K562 (cell line): ENCODE measurements at regions not wholly inside any gene's neighbourhood (a gene's known extent, or its start where the extent isn't known, plus 50 kb on each side); places are given as distances from the start of the nearest gene placed in this dataset.

Experiments
- ATAC-seq: fragments of 200-7000 bp; cut with Tn5 transposase; 3 replicates; pipeline ENCODE4 v1.9.1; 2020; ENCODE audit warnings: moderate library complexity
- BruUV-seq: library from RNA; stranded (reverse); fragments of 400-500 nt; replicated peaks from 2 replicates; lab custom pipeline; 2021; lab: Mats Ljungman, UMichigan
- CTCF ChIA-PET: fragments of 300-600 bp; formaldehyde crosslinking; extraction: SDS; loops from one replicate; lab custom pipeline; 2021; ENCODE audit warnings: low intra/inter-chr PET ratio; lab: Yijun Ruan, JAX
- POLR2A ChIA-PET: fragments of 300-600, 350-650 bp; sonication (Branson Sonifier 250); formaldehyde crosslinking; extraction: SDS; loops from one replicate; lab custom pipeline; 2021; ENCODE audit warnings: antibody characterized with exemption, inconsistent platforms; lab: Yijun Ruan, JAX
- DNase-seq, 4 experiments: peaks; one replicate each; pipeline versions ENCODE4 v3.0.0 to v3.0.0-alpha.2; 2011 to 2018; ENCODE audit warnings: low spot score in 3 of 4, mixed read lengths in 3 of 4; ENCODE audit errors: extremely low read depth in 1 of 4
- FAIRE-seq: peaks from 2 replicates; lab custom pipeline; 2011; peaks lifted over from hg19 to GRCh38; lab: Jason Lieb, UNC
- H2AFZ ChIP-seq: 2 replicates; pipeline ENCODE4 v1.6.0; 2011; ENCODE audit warnings: low read depth, low read length, control low read depth, inconsistent platforms
- H3K27ac ChIP-seq: fragments of 200-600 bp; 3 replicates; pipeline ENCODE4 v1.8.0; 2011; ENCODE audit warnings: low read depth, mild to moderate bottlenecking, control low read depth, inconsistent platforms, low read length, moderate library complexity, mixed read lengths; ENCODE audit errors: extremely low read depth
- H3K27me3 ChIP-seq, 2 experiments: fragments of 300-600 bp in 1 of 2; 2 replicates in 1 of 2; 3 replicates in 1 of 2; pipeline versions ENCODE4 v1.6.0 to v1.8.0; 2011; ENCODE audit warnings: inconsistent platforms in 2 of 2, low read length in 2 of 2, mild to moderate bottlenecking in 1 of 2, mixed read lengths in 1 of 2, moderate library complexity in 1 of 2; ENCODE audit not compliant: control insufficient read depth in 2 of 2, insufficient read depth in 2 of 2
- H3K36me3 ChIP-seq: fragments of 300-600 bp; 3 replicates; pipeline ENCODE4 v1.8.0; 2011; ENCODE audit warnings: mild to moderate bottlenecking, low read length, inconsistent platforms; ENCODE audit not compliant: control insufficient read depth, insufficient read depth
- H3K4me1 ChIP-seq, 2 experiments: fragments of 200-600 bp in 1 of 2; replicated peaks in 1 of 2; 2 replicates in 1 of 2; 3 replicates in 1 of 2; pipeline versions ENCODE4 v1.5.1 to v1.8.0; 2011; ENCODE audit warnings: inconsistent platforms in 2 of 2, low read length in 2 of 2, mild to moderate bottlenecking in 1 of 2, mixed read lengths in 1 of 2, moderate library complexity in 1 of 2; ENCODE audit not compliant: control insufficient read depth in 2 of 2, insufficient read depth in 2 of 2
- H3K4me2 ChIP-seq: 2 replicates; pipeline ENCODE4 v1.6.1; 2011; ENCODE audit warnings: low read length, control low read depth, inconsistent platforms, mixed read lengths; ENCODE audit not compliant: insufficient read depth
- H3K4me3 ChIP-seq: fragments of 200-600 bp; sonication (generic), shearing (Covaris generic); 2 replicates; pipeline ENCODE4 v1.5.1; 2016; ENCODE audit warnings: control low read depth, inconsistent platforms
- H3K79me2 ChIP-seq: fragments of 200-600 bp; 3 replicates; pipeline ENCODE4 v1.8.0; 2011; ENCODE audit warnings: low read length, inconsistent platforms; ENCODE audit not compliant: control insufficient read depth, insufficient read depth
- H3K9ac ChIP-seq, 2 experiments: 2 replicates each; pipeline versions ENCODE4 v1.6.0 to v1.6.1; 2011; ENCODE audit warnings: low read depth in 2 of 2, low read length in 2 of 2, control low read depth in 1 of 2, inconsistent platforms in 1 of 2, mild to moderate bottlenecking in 1 of 2, mixed read lengths in 1 of 2; ENCODE audit not compliant: insufficient read depth in 1 of 2
- H3K9me1 ChIP-seq: one replicate; pipeline ENCODE4 v1.6.0; 2011; ENCODE audit warnings: inconsistent platforms, mild to moderate bottlenecking, low read length, moderate library complexity; ENCODE audit not compliant: control insufficient read depth, insufficient read depth
- H3K9me3 ChIP-seq: replicated peaks from 2 replicates; pipeline ENCODE4 v1.5.1; 2011; ENCODE audit warnings: low read depth, low read length, inconsistent platforms; ENCODE audit not compliant: control insufficient read depth, insufficient read depth
- H4K20me1 ChIP-seq: replicated peaks from 2 replicates; pipeline ENCODE4 v1.6.1; 2011; ENCODE audit warnings: low read length, inconsistent platforms, mixed read lengths; ENCODE audit not compliant: control insufficient read depth, insufficient read depth
- BACH1 ChIP-seq: fragments of 200-800 bp; sonication (Bioruptor generic); IDR thresholded peaks from 2 replicates; pipeline ENCODE4 v1.6.1; 2016; ENCODE audit warnings: missing genetic modification characterization, missing compliant biosample characterization
- CEBPB ChIP-seq: fragments of 450-650 bp; IDR thresholded peaks from 2 replicates; pipeline ENCODE4 v1.6.1; 2016; ENCODE audit warnings: missing genetic modification characterization, missing compliant biosample characterization
- DMBX1 ChIP-seq: fragments of 250-450 bp; sonication (Bioruptor Pico); IDR thresholded peaks from 2 replicates; pipeline ENCODE4 v1.8.0; 2022; ENCODE audit warnings: inconsistent platforms, mild to moderate bottlenecking, moderate library complexity, borderline replicate concordance
- EP400 ChIP-seq: fragments of 450-650 bp; IDR thresholded peaks from 2 replicates; pipeline ENCODE4 v1.6.1; 2017; ENCODE audit warnings: antibody characterized with exemption, mild to moderate bottlenecking, moderate library complexity
- ERF ChIP-seq: fragments of 450-650 bp; formaldehyde crosslinking; IDR thresholded peaks from 2 replicates; pipeline ENCODE4 v1.4.0; 2020; ENCODE audit warnings: mild to moderate bottlenecking, mixed read lengths
- ETV1 ChIP-seq: fragments of 450-650 bp; conservative IDR thresholded peaks from 2 replicates; pipeline ENCODE4 v1.6.1; 2016; ENCODE audit warnings: missing genetic modification characterization, control low read depth, low read depth, missing compliant biosample characterization
- HMG20A ChIP-seq: fragments of 450-650 bp; formaldehyde crosslinking; conservative IDR thresholded peaks from 2 replicates; pipeline ENCODE4 v1.4.0; 2020; ENCODE audit warnings: mild to moderate bottlenecking, mixed read lengths
- MCM7 ChIP-seq, 2 experiments: fragments of 450-650 bp; IDR thresholded peaks; 2 replicates each; pipeline ENCODE4 v1.6.1; 2016 to 2018
- NELFE ChIP-seq: IDR thresholded peaks from 2 replicates; pipeline ENCODE4 v1.6.1; 2011; ENCODE audit warnings: mild to moderate bottlenecking; ENCODE audit not compliant: insufficient read depth, insufficient read length
- NFE2 ChIP-seq: IDR thresholded peaks from 2 replicates; pipeline ENCODE4 v1.6.1; 2014; ENCODE audit warnings: antibody characterized with exemption, low read depth
- RBM22 ChIP-seq: fragments of 200-400 bp; formaldehyde crosslinking; IDR thresholded peaks from 2 replicates; pipeline ENCODE4 v1.6.1; 2018; ENCODE audit warnings: low read length, low read depth; ENCODE audit not compliant: poor library complexity, severe bottlenecking
- RFX1 ChIP-seq: fragments of 450-650 bp; IDR thresholded peaks from 2 replicates; pipeline ENCODE4 v1.6.1; 2016; ENCODE audit warnings: mild to moderate bottlenecking, moderate library complexity
- SLC30A9 ChIP-seq: fragments of 250-450 bp; sonication (Bioruptor Pico); IDR thresholded peaks from 2 replicates; pipeline ENCODE4 v1.8.0; 2022; ENCODE audit warnings: mild to moderate bottlenecking, moderate library complexity
- STAT5A ChIP-seq: IDR thresholded peaks from 2 replicates; pipeline ENCODE4 v1.6.1; 2012; ENCODE audit warnings: low read length, inconsistent platforms, borderline replicate concordance
- ZEB2 ChIP-seq: fragments of 450-650 bp; IDR thresholded peaks from 2 replicates; pipeline ENCODE4 v1.6.1; 2016
- ZNF174 ChIP-seq: fragments of 250-450 bp; sonication (Bioruptor Pico); IDR thresholded peaks from 2 replicates; pipeline ENCODE4 v1.4.0; 2020; ENCODE audit warnings: mild to moderate bottlenecking
- WGBS: fragments of 100-300 bp; shearing (Covaris generic); methylation state at CpG from one replicate; pipeline ENCODE4 v1.1.6; 2016; ENCODE audit warnings: low coverage, mixed read lengths; ENCODE audit not compliant: insufficient coverage; ENCODE audit errors: missing lambda C conversion rate; 5-methylcytosine and 5-hydroxymethylcytosine counted together
- in situ Hi-C: fragments of 300-500 bp; cut with MboI; formaldehyde crosslinking; loops from 4 replicates; pipeline ENCODE4 v1.15.0; 2018; ENCODE audit warnings: inconsistent platforms, mixed read lengths
- intact Hi-C: fragments of 100-400 bp; cut with micrococcal nuclease; formaldehyde crosslinking; loops from 2 replicates; pipeline ENCODE4 v1.14.2; 2022
- TF ChIP-seq, protein P1 (sequence below): sonication (generic); formaldehyde crosslinking; IDR thresholded peaks from 2 replicates; pipeline ENCODE4 v1.8.0; 2023; ENCODE audit warnings: mild to moderate bottlenecking, missing genetic modification reagents
- TF ChIP-seq, protein P2 (sequence below): fragments of 250-450 bp; sonication (Bioruptor Pico); IDR thresholded peaks from 2 replicates; pipeline ENCODE4 v1.9.0; 2021; ENCODE audit warnings: mild to moderate bottlenecking

DNA sequence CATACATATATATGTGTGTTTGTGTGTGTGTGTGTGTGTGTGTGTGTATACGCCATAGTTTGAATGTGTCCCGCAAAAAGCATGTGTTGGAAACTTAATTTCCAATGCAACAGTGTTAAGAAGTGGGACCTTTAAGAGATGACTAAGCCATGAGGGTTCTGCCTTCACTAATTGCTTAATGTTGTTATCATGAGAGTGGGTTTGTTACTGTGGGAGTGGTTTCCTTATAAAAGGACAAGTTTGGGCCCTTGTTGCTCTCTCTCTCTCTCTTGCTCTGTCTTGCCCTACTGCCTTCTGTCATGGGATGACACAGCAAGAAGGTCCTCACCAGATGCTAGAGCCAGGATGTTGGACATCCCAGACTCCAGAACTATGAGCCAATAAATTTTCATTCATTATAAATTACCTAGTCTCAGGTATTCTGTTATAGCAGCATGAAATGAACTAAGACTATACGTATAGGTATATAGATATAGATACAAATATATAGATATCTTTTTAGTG lies 103.8 kb upstream of the ZC3H11B start:
- intact Hi-C loops (no loop called here), in situ Hi-C loops (no loop called here)
- H2AFZ ChIP-seq: no peak overlapping the region
- ChIA-PET POLR2A (no interaction called here), CTCF (no interaction called here)
- H3K9ac ChIP-seq: no peak overlapping the region
- FAIRE-seq: no peak
- no peak overlapping the region for H3K4me2 ChIP-seq
- WGBS: 20% methylated on average over 3 of the region's 3 CpGs
- H3K79me2 ChIP-seq: no peaks in the 10 kb centered on the region
- BruUV-seq: no TSS peak
- no peaks in the 10 kb centered on the region for H3K27me3 ChIP-seq
- no peak overlapping the region for H3K27ac ChIP-seq
- no peaks in the 10 kb centered on the region for H3K36me3 ChIP-seq
- ATAC-seq: peak; percentile 49
- H3K4me3 ChIP-seq: no peak overlapping the region
- no peaks in the 10 kb centered on the region for H3K9me3 ChIP-seq
- H3K9me1 ChIP-seq: no peaks in the 10 kb centered on the region
- H4K20me1 ChIP-seq: no peaks in the 10 kb centered on the region
- peaks cover 0 to 2% of the 10 kb centered on the region in 2 experiments; a peak in 2 of 5 replicates for H3K4me1 ChIP-seq
- DNase-seq: no peak
- TF ChIP-seq, protein P1, sequence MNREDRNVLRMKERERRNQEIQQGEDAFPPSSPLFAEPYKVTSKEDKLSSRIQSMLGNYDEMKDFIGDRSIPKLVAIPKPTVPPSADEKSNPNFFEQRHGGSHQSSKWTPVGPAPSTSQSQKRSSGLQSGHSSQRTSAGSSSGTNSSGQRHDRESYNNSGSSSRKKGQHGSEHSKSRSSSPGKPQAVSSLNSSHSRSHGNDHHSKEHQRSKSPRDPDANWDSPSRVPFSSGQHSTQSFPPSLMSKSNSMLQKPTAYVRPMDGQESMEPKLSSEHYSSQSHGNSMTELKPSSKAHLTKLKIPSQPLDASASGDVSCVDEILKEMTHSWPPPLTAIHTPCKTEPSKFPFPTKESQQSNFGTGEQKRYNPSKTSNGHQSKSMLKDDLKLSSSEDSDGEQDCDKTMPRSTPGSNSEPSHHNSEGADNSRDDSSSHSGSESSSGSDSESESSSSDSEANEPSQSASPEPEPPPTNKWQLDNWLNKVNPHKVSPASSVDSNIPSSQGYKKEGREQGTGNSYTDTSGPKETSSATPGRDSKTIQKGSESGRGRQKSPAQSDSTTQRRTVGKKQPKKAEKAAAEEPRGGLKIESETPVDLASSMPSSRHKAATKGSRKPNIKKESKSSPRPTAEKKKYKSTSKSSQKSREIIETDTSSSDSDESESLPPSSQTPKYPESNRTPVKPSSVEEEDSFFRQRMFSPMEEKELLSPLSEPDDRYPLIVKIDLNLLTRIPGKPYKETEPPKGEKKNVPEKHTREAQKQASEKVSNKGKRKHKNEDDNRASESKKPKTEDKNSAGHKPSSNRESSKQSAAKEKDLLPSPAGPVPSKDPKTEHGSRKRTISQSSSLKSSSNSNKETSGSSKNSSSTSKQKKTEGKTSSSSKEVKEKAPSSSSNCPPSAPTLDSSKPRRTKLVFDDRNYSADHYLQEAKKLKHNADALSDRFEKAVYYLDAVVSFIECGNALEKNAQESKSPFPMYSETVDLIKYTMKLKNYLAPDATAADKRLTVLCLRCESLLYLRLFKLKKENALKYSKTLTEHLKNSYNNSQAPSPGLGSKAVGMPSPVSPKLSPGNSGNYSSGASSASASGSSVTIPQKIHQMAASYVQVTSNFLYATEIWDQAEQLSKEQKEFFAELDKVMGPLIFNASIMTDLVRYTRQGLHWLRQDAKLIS: no peak
- no peak for TF ChIP-seq MCM7 (IDR thresholded peaks at IDR 0.05)
- TF ChIP-seq ZEB2: no peak
- no peak; the same call in 1 of the 2 replicates for TF ChIP-seq EP400
- no peak for TF ChIP-seq RBM22
- no peak for TF ChIP-seq ZNF174 (CRISPR knock-in tag)
- peak; percentile 34; the same call in 1 of the 2 replicates for TF ChIP-seq CEBPB (tag)
- TF ChIP-seq NELFE: no peak
- TF ChIP-seq, protein P2, sequence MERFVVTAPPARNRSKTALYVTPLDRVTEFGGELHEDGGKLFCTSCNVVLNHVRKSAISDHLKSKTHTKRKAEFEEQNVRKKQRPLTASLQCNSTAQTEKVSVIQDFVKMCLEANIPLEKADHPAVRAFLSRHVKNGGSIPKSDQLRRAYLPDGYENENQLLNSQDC (CRISPR knock-in tag): no peak
- no peak for TF ChIP-seq SLC30A9 (CRISPR knock-in tag)
- 0 out of 2 replicates have a peak, but pooled peaks have one; percentile 14 for TF ChIP-seq DMBX1
- no peak for TF ChIP-seq STAT5A
- TF ChIP-seq RFX1: no peak
- TF ChIP-seq ERF (CRISPR knock-in tag): no peak
- no peak for TF ChIP-seq ETV1 (tag)
- no peak for TF ChIP-seq HMG20A (CRISPR knock-in tag)
- 0 out of 2 replicates have a peak, but pooled peaks have one; percentile 49 for TF ChIP-seq BACH1
- peak; percentile 75 for TF ChIP-seq NFE2
